ENCODE measurements at regions not wholly inside any gene's neighbourhood (a gene's known extent, or its start where the extent isn't known, plus 50 kb on each side); places are given as distances from the start of the nearest gene placed in this dataset.
"Not testable (repeated sequence)": the region's sequence is repeated elsewhere in the genome, so short reads cannot be mapped to it uniquely, and the experiment has no call there.

GRCh38 chrX:118215346-118215745 lies 98.7 kb upstream of the KLHL13 start:
- no peak for DNase-seq (ENCODE audit: low spot score)

- no peak for DNase-seq (ENCODE audit: low spot score)
These were observed 99.5 kb upstream of the KLHL13 start for GRCh38 chrX:118216087-118216486.

- no peak for DNase-seq (ENCODE audit: low spot score)
These were observed 99.9 kb upstream of the KLHL13 start for GRCh38 chrX:118216509-118216908.

GRCh38 chrX:118218079-118218478 lies 101.5 kb upstream of the KLHL13 start:
- DNase-seq (ENCODE audit: low spot score): no peak

GRCh38 chrX:118218940-118219339 lies 102.3 kb upstream of the KLHL13 start:
- no peak for DNase-seq (ENCODE audit: low spot score)

- DNase-seq (ENCODE audit: low spot score): no peak
These were observed 103.3 kb upstream of the KLHL13 start for GRCh38 chrX:118219866-118220265.

- DNase-seq (ENCODE audit: low spot score): no peak
These were observed 103.9 kb upstream of the KLHL13 start for GRCh38 chrX:118220509-118220908.

GRCh38 chrX:118221270-118221669 lies 104.7 kb upstream of the KLHL13 start:
- DNase-seq (ENCODE audit: low spot score): no peak

- DNase-seq (ENCODE audit: low spot score): no peak
These were observed 105.1 kb upstream of the KLHL13 start for GRCh38 chrX:118221733-118222132.

- no peak for DNase-seq (ENCODE audit: low spot score)
These were observed 105.8 kb upstream of the KLHL13 start for GRCh38 chrX:118222421-118222820.

GRCh38 chrX:118225711-118226428 lies 109.3 kb upstream of the KLHL13 start:
- no peak for DNase-seq (ENCODE audit: low spot score)

GRCh38 chrX:118228041-118228440 lies 111.4 kb upstream of the KLHL13 start:
- no peak for DNase-seq (ENCODE audit: low spot score)

GRCh38 chrX:118228456-118228855 lies 111.8 kb upstream of the KLHL13 start:
- no peak for DNase-seq (ENCODE audit: low spot score)

- no peak for DNase-seq (ENCODE audit: low spot score)
These were observed 114.4 kb upstream of the WDR44 start for GRCh38 chrX:118231464-118231863.

- no peak for DNase-seq (ENCODE audit: low spot score)
These were observed 106.6 kb upstream of the WDR44 start for GRCh38 chrX:118239178-118239870.

GRCh38 chrX:118239913-118240698 lies 105.8 kb upstream of the WDR44 start:
- no peak for DNase-seq (ENCODE audit: low spot score)

GRCh38 chrX:118246961-118247360 lies 98.9 kb upstream of the WDR44 start:
- not testable (repeated sequence) for DNase-seq (ENCODE audit: low spot score)

GRCh38 chrX:118249146-118249545 lies 96.8 kb upstream of the WDR44 start:
- DNase-seq (ENCODE audit: low spot score): no peak

- DNase-seq (ENCODE audit: low spot score): no peak
These were observed 95.5 kb upstream of the WDR44 start for GRCh38 chrX:118250445-118250844.

GRCh38 chrX:118251271-118251670 lies 94.6 kb upstream of the WDR44 start:
- no peak for DNase-seq (ENCODE audit: low spot score)

GRCh38 chrX:118252967-118253366 lies 92.9 kb upstream of the WDR44 start:
- DNase-seq (ENCODE audit: low spot score): no peak

- peak; percentile 6 for DNase-seq (ENCODE audit: low spot score)
These were observed 91.3 kb upstream of the WDR44 start for GRCh38 chrX:118254611-118255010.

- DNase-seq (ENCODE audit: low spot score): no peak
These were observed 90.0 kb upstream of the WDR44 start for GRCh38 chrX:118255921-118256320.

All from hematopoietic multipotent progenitor cell treated with erythropoietin and hydrocortisone succinate and interleukin-3 and kit ligand, for 15 days (in vitro differentiated cells).